HG03442 (cell line): ENCODE measurements at regions not wholly inside any gene's neighbourhood (a gene's known extent, or its start where the extent isn't known, plus 50 kb on each side); places are given as distances from the start of the nearest gene placed in this dataset.
"Not testable (repeated sequence)": the region's sequence is repeated elsewhere in the genome, so short reads cannot be mapped to it uniquely, and the experiment has no call there.

Experiments
- ATAC-seq: cut with Tn5 transposase; IDR thresholded peaks from one replicate; pipeline ENCODE4 v1.9.1; 2021; ENCODE audit warnings: mild to moderate bottlenecking, moderate library complexity; ENCODE audit not compliant: unreplicated experiment

DNA sequence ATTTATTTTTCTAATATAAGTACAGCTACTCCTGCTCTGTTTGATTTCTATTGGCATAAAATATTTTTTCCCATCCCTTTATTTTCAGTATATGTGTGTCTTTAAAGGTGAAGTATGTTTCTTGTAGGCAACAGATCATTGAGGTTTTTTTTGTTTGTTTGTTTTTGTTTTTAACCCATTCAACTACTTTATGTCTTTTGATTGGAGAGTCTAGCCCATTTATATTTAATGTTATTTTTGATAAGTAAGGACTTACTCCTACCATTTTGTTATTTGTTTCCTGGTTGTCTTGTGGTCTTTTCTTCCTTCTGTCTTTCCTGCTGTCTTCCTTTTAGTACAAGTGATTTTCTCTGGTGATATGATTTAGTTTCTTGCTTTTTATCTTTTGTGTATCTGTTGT is 285.1 kb upstream of the PROX1 start:
- no peak for ATAC-seq

- ATAC-seq, result no peak
Measured at GRCh38 chr1:213704941-213705340, 282.8 kb upstream of the PROX1 start.

DNA sequence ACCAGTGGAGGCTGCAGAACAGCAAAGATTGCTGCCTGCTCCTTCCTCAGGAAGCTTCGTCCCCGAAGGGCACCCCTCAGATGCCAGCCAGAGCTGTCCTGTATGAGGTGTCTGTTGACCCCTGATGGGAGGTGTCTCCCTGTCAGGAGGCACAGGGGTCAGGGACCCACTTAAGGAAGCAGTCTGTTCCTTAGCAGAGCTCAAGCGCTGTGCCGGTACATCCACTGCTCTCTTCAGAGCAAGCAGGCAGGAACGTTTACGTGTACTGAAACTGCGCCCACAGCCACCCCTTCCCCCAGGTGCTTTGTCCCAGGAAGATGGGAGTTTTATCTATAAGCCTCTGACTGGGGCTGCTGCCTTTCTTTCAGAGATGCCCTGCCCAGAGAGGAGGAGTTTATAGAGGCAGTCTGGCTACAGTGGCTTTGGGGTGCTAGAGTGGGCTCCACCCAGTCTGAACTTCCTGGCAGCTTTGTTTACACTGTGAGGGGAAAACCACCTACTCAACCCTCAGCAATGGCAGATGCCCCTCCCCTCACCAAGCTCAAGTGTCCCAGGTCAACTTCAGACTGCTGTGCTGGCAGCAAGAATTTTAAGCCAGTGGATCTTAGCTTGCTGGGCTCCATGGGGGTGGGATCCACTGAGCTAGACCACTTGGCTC is 275.8 kb upstream of the PROX1 start:
- ATAC-seq, result not testable (repeated sequence)

DNA sequence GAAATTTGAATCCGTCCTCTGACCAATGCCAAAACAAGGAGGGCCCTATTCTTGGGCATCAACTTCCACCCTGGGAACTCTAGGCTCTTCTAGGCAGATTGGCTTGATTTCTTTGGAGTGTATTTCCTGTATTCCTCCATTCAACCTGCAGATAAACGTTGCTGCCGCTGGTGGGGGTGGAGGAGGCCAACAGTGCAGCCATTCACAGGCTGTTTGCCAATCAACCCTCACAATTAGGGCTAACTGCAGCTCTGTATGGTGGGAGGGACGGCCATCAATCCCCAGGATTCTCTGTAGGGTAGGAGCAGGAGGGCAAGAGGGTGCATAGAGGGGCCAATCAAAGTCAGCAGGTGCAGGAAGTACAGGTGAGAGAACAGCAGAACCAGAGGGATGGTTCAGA is 273.1 kb upstream of the PROX1 start:
- ATAC-seq, result no peak

DNA sequence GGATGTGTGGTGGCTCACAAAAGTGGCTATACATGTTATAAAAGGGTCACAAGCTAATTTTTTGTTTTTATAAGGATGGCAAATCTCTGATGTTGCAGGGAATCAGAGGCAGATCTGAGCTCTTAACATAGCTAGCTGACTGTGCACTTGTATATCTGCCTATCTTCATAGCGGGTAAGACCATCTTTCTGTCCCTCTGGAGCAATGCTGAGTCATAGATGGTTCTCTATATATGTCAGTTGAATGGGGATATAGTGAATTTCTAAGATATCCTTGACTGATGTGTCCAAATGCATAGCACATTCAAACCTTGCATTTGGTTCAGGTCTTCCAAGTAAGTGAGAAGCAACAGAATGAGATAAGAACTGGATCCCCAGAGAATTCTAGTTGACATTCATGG is 272.6 kb upstream of the PROX1 start:
- ATAC-seq, result no peak

DNA sequence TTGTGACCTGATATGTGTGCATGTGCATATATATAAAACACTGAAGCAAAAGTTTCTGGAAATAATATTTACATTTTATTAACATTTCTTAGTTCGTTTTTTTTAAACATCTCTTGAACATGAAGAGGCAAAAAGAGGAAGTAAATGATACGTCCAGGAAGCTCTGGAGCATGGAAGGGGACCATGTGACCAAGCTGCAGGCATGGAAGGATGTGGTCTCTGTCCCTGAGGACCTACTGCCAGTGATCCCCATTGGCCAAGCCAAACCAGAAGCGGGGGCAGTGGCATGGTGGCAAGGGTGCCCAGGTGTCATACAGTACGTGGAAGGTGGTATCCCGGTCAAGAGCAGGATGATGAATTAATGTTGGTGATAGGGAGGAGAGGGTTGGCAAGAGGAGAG is 268.3 kb upstream of the PROX1 start:
- no peak for ATAC-seq

DNA sequence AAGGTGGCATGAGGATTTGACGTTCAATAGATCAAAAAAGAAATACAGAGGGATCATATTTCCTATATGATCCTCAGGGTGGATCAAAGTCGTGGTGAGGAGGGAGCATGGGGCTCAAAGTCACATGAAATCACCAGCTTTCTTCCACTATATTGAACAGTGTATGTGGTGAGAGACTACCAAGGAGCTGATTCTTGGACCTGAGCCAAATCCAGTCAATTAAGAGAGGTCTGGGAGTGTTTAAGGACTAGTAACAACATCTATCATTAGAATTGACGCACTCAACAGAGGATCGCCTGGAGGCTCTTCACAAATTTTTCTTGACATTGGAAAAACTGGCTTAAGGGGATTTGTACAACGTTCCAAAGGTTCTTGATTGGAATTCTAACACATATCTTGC is 267.7 kb upstream of the PROX1 start:
- ATAC-seq, result no peak

- no peak for ATAC-seq
Measured at GRCh38 chr1:213723187-213723586, 264.6 kb upstream of the PROX1 start.

GRCh38 chr1:213724640-213725536 is 262.9 kb upstream of the PROX1 start:
- no peak for ATAC-seq

GRCh38 chr1:213727853-213728592 is 259.8 kb upstream of the PROX1 start:
- no peak for ATAC-seq

DNA sequence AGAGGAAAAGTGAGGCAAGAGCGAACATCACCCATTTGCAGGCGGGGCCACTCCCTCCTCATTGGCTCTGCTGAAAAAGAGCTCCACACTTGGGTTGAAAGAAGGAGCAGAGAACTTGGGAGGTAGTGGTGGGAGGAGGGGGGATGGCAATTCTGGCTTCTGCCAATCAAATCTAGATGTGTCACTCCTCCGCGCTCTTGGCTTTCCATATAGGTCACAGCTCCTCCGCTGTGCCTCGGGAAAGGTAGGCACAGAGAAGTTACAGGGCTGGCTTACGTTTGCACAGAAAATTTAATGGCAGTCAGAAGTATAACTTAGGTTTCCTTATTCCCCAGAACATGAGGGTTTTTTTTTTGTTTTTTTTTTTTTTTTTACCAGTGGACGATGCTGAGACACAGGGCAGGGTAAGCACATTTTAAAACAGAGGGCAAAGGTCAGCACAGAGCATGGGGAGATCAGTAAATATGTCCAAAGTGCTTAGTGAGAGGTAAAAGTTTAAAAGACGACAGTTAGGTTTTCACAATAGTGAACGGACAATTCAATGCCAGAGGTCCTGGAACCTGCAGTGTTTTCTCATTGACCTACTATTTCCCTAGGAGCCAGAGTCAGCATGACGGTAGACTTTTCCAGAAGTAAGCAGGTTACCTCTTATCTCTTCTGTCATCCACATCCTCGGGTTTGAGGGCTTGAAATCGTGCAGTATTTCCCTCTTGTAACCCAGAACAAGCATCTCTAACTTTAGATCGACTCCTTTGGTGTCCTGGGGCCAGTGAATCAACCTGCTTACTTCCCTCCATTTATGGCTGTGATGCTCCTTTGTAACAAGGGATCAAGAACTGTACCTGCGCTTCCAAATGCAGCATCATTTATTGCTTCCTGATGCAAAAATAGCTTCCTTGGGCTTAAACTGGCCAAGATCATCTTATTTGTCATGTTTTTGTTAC is 258.9 kb upstream of the PROX1 start:
- no peak for ATAC-seq

DNA sequence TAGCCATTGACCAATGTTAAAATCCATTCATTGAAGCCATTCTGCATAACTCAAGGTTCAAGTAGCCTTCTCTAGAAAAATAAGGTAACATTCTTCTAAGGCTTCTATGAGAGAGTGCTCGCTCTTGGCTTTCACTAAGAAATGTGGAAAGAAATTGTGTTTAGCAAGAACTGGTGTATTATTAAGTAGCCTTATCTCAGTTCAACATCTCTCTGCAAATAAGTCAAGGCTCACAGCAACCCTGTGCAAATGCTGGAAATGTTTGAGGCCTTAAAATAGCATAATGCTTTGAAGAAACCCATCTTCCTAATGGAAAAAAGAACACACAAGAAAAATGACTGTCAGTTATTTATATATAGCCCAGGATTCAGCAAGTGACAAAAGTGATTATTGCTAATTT is 254.1 kb upstream of the PROX1 start:
- no peak for ATAC-seq

- ATAC-seq, result no peak
Measured at GRCh38 chr1:213737398-213738035, 250.3 kb upstream of the PROX1 start.

DNA sequence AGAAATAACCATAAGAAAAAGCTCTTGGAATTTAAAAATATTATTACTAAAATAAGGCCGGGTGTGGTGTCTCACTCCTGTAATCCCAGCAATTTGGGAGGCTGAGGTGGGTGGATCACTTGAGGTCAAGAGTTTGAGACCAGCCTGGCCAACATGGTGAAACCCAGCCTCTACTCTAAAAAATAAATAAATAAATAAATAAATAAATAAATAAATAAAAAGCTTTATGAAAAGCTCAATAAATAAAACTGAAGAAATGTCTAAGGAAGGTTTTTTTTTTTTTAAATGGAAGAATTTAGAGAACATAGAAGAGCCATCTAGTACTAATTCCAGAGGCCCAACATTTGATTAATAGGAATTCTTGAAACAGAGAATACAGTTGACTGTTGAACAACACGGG is 249.1 kb upstream of the PROX1 start:
- ATAC-seq, result no peak

- ATAC-seq, result no peak
Measured at GRCh38 chr1:213742992-213743391, 244.8 kb upstream of the PROX1 start.

DNA sequence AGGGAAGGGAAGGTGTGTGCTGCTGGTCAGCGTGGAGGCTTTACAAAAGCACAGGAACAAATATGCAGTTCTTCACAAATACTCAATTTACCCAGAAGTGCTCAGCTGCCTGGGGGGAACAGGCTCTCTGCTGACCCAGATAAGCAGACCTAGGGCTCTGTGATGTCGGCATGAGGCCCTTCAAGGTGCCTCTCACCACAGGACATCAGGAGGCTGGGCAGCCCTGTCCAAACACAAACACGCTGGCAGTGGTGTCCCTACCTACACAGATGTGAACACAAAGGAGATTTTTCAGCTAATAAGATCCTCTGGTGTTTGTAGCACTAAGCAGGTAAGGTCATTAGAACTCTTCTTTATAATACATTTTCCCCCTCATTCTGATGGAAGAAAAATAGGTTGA is 243.0 kb upstream of the PROX1 start:
- no peak for ATAC-seq

- no peak for ATAC-seq
Measured at GRCh38 chr1:213745451-213745850, 242.3 kb upstream of the PROX1 start.

DNA sequence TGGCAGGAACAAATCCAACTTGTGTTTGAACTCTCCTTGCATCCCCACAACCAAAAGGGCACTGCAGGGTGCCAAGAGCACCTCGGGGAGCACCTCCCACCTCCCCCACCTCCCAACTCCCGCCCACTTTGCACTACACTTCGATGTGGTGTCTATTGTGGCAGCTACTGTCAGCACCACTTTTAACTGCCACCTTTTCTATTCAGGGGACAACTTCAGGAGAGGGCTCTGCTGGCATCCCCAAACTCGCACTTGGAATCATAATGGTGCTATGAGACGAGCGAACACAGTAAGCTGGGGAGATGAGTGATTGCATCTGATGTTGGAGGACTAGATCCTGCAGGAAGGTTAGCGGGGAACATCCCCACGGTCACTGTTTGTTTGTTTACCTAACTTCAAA is 238.2 kb upstream of the PROX1 start:
- no peak for ATAC-seq

DNA sequence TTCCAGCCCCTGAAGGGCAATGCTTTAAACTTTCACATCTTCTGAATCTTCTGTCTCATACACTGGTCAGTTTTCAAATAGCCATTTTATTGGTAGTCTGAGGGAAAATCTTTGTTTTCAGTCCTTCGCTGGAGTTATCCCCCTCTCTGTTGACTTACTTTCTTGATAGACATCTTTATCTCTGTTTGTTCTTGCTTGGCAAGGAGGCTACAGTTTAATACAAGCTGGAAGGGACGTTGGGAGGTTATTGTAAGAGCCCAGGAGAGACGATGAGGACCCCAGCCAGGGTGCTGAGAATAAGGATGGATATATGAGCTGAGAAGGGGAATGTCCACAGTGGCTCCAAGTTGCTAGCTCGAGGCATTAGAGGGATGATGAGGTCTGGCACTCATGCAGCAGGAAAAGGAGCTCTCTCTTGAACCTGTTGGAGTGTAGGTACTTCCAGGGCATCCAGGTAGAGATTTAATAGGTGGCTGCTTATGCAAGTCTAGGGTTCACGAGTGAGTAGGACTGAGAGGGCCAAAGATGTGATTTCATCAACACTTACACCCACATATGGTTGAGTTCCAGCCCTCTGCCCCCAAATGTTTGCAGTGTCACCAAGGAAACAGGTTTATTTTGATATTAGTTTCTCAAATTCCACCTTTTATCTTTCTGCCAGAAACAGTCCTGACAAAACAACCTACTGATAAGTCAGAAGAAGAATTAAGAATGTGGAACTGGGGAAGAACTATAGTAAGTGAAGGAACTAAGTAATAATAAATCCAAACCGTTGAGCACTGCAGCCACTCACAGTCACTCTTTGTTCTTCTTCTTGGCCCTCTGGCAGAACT is 237.3 kb upstream of the PROX1 start:
- no peak for ATAC-seq
